Hypothalamus (tissue), 51 donors: ENCODE measurements at regions not wholly inside any gene's neighbourhood (a gene's known extent, or its start where the extent isn't known, plus 50 kb on each side); places are given as distances from the start of the nearest gene placed in this dataset.
A peak's percentile ranks its signal among the peaks of the same experiment; 100 is the strongest.
"Not testable (repeated sequence)": the region's sequence is repeated elsewhere in the genome, so short reads cannot be mapped to it uniquely, and the experiment has no call there.

Experiments
- DNase-seq, 51 donors: peaks; one replicate each; lab custom pipeline; 2025; lab: John Stamatoyannopoulos, UW

DNA sequence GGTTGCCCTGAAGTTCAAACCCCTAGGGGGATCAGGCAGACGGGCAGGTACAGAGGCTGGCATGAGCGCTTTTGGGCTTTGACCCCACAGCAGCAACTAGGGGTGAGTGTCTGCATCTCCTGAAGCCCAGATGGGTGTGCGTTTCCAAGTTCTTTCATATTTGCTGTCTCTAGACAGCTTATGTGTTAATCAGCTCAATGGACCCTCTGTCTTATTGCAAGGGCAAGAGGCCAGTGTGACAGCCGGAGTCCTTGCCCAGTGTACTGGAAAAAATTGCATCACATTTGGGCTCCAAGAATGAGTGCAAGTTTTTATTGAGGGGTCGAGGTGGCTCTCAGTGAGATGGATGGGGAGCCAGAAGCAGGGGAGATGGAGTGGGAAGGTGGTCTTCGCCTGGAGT, 1863.7 kb upstream of the RAG2 start:
- DNase-seq = no peak

DNA sequence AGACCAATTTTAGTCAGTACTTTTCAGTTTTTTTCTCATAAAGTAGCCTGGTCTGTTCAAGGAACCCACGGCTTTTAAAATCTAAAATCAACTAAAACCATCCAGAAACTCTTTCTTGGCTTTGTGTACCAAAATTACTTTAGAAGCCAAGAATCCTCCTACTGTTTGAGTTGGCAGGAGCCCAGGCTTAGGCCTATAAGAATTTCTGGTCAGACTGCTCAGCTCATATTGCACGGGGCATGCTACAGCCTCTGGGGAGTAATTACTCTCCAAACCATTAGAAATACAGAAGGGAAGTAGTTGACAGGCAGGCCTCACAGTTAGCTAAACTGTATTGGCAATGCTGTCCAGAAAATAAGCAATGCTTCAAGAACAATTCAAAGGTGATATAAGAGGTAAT, 1862.9 kb upstream of the RAG2 start:
- no peak for DNase-seq

DNA sequence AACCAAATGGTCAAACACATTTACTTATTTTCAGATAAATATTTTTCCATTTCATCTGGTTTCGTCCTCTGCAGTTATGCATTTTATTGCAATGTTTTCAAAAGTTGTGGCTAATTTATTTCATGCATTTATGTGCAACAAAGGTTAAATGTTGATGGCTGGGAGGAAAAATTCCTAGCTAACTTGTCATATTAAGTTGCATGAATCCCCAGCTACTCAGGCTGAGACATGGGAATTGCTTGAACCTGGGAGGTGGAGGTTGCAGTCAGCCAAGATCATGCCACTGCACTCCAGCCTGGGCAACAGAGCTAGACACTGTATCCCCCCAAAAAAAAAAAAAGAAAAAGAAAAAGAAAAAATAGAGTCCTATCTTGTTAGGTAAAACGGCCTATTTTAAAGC, 1862.4 kb upstream of the RAG2 start:
- DNase-seq = no peak

DNA sequence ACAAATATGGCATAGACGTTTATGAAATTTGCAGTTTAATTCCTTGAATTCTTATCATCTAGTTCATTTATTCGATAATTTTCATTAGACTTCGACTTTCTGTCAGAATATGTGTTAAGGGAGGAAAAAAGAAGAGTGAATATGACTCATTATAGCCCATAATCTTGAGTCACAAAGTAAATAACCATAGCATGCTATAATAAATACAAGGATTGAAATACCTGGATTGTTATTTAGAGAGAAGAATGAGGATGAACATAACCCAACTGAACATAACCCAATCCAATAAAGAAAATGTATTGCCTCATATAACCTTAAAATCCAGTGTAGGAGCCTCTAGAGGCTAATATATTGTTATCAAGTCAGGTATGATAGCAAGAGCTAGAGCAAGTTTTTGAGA, 1858.3 kb upstream of the RAG2 start:
- no peak for DNase-seq

DNA sequence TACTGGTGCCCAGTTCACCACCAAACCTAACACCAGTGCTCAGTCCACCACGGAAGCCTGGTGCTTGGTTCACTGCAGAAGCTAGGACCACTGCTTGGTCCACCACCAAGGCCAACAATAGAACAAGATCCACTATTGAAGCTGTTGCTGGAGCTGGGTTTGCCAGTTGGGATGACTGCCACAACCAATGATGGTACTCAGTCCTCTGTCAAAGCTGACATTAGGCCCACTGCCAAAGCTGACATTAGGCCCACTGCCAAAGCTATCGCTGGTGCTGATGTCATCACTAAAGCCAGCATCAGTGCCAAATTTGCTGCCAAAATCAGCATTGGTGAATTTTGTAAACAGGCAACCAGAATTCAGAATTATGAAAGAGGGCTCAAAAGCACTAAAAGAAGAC, 1850.2 kb upstream of the RAG2 start:
- DNase-seq = no peak

DNA sequence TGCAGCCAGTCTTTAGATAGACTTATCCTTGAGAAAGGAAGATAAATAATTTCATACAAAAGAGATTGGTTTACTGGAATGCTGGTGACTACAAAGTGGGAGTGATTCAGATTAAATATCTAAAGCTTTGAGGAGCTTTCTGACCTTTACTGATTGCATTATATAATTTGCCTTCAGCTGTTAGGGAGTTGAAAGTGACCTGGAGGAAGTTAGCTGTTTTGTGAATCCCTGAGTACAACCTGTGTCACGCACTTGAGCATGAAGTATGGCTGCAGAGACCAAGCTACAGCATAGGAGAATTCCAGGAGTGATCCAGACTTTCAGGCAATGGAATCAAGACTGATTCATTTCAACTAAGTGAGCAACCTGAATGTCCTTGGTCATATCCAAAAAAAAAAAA, 1848.3 kb upstream of the RAG2 start:
- DNase-seq = no peak

DNA sequence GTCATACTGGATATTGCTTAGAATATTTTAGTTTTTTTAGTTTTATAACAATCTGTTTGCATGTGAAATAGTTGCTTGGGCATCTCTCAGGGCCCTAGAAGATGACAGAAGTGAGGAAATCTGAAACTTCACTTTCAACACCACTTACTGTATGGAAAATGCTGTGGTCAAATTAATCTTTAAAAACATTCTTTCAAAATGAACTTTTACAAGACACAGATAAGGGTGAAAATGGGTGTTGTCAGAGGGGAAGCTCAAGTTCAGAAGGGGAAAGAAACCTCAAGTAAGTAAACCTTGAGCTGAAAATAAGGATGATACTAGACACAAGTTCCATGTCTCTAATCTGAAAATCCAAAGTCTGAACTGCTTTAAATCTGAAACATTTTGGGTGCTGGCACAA, 1840.1 kb upstream of the RAG2 start:
- DNase-seq = no peak

DNA sequence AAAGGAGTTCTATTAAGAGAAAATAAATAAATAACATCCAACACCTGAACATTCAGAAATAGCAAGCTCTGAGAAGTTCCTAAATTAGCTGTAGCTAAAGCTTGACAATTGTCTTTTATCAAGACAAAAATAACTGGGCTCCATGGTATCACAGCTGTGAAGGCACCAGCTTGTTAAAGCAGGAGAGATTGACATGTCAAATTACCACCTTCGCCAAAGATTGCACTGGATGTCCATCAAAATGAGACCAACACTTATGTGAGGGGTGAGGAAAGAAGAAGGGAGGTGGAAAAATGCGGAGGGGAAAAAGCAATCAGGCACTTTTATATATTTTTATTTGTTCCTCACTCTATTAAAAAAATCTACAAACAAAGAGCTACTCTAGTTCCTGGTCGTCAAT, 1827.5 kb upstream of the RAG2 start:
- no peak for DNase-seq

DNA sequence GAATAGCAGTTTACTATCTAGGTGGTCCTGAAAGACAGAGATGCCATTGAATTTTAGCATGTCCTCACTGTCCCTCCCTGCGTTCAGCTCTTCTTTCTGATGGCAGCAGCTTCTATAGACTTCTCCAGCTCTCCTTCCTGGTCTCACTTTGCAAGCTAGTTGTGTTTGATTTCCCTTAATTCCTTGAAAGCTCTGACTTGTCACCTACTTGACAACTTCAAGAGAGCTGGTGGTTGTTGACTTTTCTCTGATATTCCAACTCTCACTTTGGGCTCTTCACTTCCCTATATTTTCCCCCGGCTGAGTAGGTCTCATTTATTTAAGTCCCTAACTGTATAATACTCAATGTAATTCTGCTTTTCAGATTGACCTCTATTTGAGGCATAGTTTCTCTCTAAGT, 1825.0 kb upstream of the RAG2 start:
- DNase-seq = no peak

DNA sequence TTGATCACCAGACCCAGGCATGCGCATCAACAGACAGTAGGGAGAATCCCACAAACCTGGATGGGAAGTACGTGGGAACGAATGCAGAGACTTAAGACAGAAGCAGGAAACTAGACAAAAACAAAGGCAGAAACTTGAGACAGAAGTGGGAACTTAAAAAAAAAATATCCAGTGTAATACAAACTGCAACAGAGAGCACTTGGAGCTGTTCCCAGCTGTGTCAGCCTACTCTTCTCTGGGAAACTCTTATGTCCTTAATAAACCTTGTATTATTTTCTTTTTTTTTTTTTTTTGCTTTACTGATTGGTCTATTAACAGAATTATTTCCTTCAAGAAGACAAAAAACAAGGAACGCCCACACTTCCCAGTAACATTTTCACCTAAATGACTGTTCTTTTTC, 1818.1 kb upstream of the RAG2 start:
- no peak for DNase-seq

DNA sequence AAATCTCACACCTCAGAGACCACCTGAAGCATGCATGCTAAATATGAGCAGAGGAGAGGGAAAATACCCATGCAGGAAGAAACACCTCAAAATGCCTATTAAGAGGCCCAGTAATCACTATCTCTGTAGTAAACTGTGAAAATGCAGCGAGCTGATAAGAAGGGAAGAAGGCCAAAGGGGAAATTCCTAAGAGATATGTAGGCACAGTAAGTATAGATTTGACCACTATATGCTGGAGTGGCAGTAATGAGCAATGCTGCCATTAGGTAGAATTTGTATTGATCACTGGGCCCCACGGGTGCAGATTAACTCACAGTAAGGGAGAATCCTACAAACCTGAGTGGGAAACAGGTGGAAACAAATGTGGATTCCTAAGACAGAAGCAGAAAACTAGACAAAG, 1813.1 kb upstream of the RAG2 start:
- DNase-seq = no peak

DNA sequence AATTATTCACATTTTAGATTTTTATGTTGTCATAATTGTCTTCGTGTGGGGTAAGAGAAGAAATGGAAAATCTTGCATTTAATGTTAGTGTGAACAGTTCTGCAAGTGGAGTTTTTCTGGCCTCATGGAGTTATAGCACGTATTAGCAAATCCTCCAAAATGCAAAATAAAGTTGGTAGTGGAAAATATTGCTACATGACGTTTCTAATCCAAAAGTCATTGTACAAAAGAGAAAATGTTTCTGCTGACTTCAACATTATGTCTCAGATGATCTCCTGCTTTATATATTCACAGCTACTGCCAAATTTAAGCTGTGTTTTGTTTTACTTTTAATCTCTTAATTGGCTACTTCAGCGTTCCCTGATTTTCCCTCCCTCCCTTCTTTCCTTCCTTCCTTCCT, 1804.0 kb upstream of the RAG2 start:
- DNase-seq = no peak

DNA sequence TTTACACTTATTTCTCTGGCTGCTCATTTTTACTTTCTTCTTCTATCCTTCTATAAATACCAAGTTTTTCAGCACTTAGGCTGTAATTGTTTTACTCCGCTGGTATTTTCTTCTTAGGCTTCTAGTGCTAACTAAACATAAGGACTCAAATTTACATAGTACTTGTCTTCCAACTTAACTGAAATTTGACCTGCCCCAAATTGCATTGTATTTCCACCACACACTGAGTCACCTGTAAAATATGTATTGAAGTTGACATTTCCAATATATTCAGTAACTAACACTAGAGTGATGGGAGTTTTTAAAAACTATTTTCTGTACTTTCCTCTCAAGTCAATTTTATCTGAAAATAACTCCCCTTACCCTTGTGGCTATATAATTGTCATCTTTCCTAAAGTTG, 1794.1 kb upstream of the RAG2 start:
- DNase-seq = no peak

DNA sequence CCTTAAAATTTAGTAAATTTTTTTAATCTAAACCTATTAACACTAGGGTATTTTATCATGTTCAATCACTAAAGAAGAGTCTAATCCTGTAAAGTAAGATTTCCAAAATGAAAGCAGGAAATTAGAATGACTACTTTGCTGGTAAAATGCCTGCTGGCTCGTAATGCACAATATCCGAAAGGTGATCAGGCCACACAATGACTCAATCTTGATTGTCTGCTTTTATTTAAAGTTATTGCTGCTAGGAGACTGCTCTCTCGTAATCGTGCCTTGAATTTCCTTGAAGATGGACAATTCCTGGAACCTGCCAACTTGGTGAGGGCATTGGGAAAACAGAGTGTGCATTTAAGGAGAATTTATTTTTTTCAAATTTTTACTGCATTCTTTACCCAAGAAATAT, 1786.5 kb upstream of the RAG2 start:
- DNase-seq = no peak

DNA sequence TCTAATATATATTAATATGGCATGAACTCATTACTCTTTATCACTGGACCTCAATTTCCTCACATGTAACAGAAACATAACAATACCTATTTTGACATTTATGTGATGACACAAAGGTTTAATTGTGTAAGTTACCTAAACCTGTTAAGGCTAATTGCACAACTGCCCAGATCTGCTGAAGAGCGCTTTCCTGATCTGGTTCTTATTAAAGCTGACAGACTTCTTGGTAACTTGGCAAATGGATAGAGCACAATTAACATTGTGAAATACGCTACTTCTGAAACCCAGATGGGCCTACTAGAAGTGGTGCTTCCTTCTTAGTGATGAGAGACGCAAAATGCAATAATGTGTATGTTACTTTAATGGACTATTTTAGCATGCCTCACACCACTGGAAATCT, 1767.2 kb upstream of the RAG2 start:
- no peak for DNase-seq

DNA sequence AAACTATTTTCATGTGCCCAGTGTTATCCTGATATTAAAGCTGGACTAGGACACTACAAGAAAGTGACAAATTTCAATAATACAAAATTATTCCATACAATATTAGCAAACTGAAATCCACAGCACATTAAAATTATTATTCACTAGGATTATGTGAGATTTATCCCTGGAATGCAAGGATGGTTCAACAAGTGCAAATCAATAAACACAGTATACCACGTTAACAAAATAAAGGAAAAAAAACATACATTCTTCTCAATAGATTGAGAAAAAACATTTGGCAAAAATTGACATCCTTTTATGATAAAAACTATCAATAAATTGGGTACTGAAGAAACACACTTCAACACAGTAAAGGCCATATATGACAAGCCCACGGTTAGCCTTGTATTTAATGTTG, 1758.2 kb upstream of the RAG2 start:
- DNase-seq = no peak

DNA sequence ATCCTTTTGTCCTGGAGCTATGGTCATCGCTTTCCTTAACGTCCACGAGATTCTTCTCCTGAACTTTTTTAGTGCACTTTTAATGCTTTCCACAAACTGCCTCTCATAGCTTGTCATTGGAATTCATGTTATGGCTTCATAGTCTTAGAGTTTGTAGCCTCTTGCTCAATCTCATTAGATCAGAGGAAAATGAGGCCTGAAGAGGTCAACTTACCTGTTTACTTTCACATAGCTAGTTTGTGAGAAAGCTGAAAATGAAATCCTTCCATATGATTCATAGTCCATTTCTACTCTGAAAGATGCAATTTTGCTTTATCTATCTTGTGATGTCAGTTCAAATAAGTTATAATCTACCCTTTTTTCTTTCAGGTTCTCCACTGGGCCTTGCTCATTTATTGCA, 1747.2 kb upstream of the RAG2 start:
- DNase-seq = no peak

DNA sequence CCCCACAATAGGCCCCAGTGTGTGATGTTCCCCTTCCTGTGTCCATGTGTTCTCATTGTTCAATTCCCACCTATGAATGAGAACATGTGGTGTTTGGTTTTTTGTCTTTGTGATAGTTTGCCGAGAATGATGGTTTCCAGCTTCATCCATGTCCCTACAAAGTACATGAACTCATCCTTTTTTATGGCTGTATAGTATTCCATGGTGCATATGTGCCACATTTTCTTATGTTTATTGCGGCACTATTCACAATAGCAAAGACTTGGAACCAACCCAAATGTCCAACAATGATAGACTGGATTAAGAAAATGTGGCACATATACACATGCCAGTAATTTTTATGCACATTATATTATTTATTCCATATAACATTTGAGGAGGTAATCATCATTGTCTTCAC, 1743.6 kb upstream of the RAG2 start:
- DNase-seq = not testable (repeated sequence)

DNA sequence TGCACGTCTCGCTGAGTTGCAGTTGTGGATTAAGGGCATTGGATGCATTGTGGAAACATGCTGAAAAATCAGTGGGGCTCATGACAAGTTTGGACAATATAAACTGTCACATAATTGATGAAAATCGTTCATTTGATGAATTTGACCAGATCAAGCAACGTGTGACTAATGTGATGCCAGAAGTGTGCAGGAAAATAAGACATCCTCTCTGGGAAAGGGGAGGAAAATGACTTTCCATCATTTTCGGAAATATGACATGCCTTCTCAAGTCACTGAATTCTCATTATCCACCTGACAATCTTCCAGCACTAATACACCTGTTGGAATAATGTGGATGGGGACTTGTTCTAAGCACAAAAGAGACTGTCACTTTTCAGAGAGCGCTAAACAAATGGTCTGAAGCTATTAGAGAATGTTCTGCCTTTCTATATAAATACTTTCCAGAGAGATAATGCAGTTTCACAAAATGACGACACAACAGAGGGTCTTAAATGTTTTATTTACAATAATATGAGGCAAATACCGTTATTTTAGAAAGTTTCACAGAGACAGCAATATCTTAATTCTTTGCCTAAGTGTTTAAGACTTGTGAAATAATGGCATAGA, 1741.9 kb upstream of the RAG2 start:
- no peak for DNase-seq

DNA sequence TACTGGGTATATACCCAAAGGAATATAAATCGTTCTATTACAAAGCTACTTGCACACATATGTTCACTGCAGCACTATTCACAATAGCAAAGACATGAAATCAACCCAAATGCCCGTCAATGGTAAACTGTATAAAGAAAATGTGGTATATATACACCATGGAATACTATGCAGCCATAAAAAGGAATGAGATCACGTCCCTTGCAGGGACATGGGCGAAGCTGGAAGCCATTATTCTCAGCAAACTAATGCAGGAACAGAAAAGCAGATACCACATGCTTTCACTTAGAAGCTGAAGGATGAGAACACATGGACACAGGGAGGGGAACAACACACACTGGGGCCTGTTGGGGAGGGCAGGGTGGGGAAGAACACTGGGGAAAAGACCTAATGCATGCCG, 1740.0 kb upstream of the RAG2 start:
- DNase-seq = not testable (repeated sequence)

DNA sequence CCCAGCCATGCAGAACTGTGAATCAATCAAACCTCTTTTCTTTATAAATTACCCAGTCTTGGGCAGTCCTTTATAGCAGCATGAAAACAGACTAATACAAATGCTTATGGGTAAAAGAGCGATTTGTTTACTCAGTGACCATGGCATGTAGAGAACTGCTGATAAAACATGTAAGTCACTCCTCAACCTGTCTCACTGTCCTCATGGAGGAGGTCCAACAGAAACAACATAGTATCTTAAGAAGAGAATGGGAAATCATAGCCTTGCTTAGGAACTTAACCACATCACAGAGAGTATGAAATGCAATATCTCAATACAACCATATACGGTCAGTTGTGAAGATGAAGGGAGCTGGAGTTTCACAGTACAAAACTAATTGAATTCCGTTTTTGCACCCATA, 1734.0 kb upstream of the RAG2 start:
- DNase-seq = no peak

DNA sequence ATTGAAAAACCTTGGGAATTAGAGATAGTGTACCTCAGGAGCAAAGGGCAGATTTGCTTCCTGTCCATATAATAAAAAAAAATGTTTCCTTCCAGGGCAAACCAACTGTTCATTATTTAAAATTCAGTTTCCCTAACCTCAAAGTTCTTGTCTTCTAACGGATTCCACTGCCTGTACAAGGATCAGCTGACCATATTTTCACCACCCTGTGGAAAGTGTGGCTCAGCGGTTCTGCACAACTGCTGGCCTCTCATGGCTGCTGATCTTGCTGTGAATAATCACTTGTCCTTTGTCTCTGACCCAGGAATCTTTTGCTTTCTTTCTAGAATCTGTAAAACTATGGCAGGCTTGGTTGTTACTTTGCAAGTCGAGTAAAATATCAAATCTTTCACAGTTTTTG, 1732.5 kb upstream of the RAG2 start:
- no peak for DNase-seq

DNA sequence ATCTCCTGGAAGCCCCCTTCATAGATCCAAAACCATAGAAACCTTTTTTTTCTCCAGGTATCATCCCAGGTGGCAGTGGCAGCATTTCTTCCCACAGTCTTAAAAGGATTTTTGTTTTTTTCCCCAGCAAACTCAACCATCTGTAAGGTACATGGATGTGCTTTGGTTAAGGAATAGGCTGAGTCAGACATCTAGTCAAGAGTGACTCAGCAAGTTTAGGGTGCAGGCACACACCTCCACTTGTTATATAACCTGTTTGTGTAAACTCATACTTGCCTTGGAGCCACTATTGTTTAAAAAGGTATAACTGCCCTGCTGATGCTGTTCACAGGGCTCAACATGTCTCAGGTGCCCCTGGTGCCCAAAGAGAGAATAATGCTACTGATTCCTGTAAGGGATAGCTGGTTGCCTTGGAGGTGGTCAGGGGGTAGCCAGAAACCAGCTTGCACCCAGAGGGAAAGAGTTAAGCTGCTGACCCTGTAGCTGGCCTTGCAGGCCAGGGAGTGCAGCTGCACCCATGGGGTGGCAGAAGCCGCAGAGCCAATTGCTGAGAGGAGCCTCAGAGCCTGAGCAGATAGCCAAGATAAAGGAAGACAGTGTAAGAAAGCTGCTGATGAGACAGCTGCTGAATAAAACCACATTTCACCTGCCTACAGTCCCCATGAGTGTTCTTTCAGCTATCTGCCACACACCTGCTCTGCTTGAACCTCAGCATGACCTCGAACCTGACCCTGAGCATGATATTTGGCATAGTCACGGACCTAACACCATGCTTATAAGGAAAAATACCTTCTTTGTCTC, 1726.1 kb upstream of the RAG2 start:
- peak in 1 of 51 donors; percentile 4 for DNase-seq
